Stomach (tissue), 8 donors: ENCODE measurements at regions not wholly inside any gene's neighbourhood (a gene's known extent, or its start where the extent isn't known, plus 50 kb on each side); places are given as distances from the start of the nearest gene placed in this dataset.

Experiments
- DNase-seq, 2 donors: peaks; one replicate each; pipeline versions ENCODE4 v3.0.0 to v3.0.0-alpha.2; 2013 to 2019
- H3K27ac ChIP-seq, 5 donors: fragments of 200-600 bp in 4 of 5; sonication (generic) in 4 of 5; one replicate each; pipeline ENCODE4 v1.5.1; 2013 to 2019; ENCODE audit warnings: mild to moderate bottlenecking in 1 of 5, moderate library complexity in 1 of 5
- H3K27me3 ChIP-seq, 3 donors: fragments of 200-600 bp; sonication (generic); one replicate each; pipeline ENCODE4 v1.5.1; 2017 to 2019; ENCODE audit warnings: mixed run types in 1 of 3
- H3K36me3 ChIP-seq, 4 donors: fragments of 200-600 bp; sonication (generic); 1 replicate in 3 of 4; 2 replicates in 1 of 4; pipeline ENCODE4 v1.5.1; 2016 to 2019
- H3K4me1 ChIP-seq, 4 donors: fragments of 200-600 bp; sonication (generic); one replicate each; pipeline ENCODE4 v1.5.1; 2016 to 2019
- H3K4me3 ChIP-seq, 4 donors: fragments of 200-600 bp; sonication (generic) in 3 of 4; one replicate each; pipeline ENCODE4 v1.5.1; 2016 to 2019; ENCODE audit warnings: mild to moderate bottlenecking in 1 of 4
- H3K9me3 ChIP-seq, 4 donors: fragments of 200-600 bp; sonication (generic); one replicate each; pipeline ENCODE4 v1.5.1; 2016 to 2019
- CTCF ChIP-seq, 7 experiments: fragments of 450-650 bp in 4 of 7; fragments of 200-600 bp in 3 of 7; sonication (generic) in 3 of 7; IDR thresholded peaks; one replicate each; pipeline ENCODE4 v1.5.1; 2016 to 2019; ENCODE audit warnings: antibody characterized with exemption in 7 of 7, control low read depth in 2 of 7, mild to moderate bottlenecking in 1 of 7
- EP300 ChIP-seq: sonication (generic); formaldehyde crosslinking; IDR thresholded peaks from one replicate; pipeline ENCODE4 v1.6.1; 2017; ENCODE audit warnings: antibody characterized with exemption
- POLR2A ChIP-seq, 4 donors: fragments of 450-650 bp; IDR thresholded peaks; one replicate each; pipeline ENCODE4 v1.6.1; 2016; ENCODE audit warnings: antibody characterized with exemption in 4 of 4, control low read depth in 2 of 4, mild to moderate bottlenecking in 1 of 4, moderate library complexity in 1 of 4
- POLR2AphosphoS5 ChIP-seq, 3 donors: sonication (generic); formaldehyde crosslinking; IDR thresholded peaks; one replicate each; pipeline ENCODE4 v1.6.1; 2016; ENCODE audit warnings: antibody characterized with exemption in 3 of 3
- WGBS, 5 donors: extraction: QIAGEN DNeasy Blood & Tissue Kit in 3 of 5; methylation state at CpG; one replicate each; pipeline versions ENCODE4 v1.1.5 to v1.1.7; 2013 to 2018; 5-methylcytosine and 5-hydroxymethylcytosine counted together
- intact Hi-C: fragments of 100-400 bp; cut with DNase I; formaldehyde crosslinking; loops from one replicate; pipeline ENCODE4 v1.15.1; 2023; ENCODE audit warnings: low total_unique reads
- donor health status: healthy with polysubstance abuse.
- donor health status: Bipolar disorder and iron deficiency.
- donor health status: healthy.

GRCh38 chr14:84208451-84208850 lies 1321.5 kb upstream of the FLRT2 start:
- intact Hi-C loops: no loop called here

DNA sequence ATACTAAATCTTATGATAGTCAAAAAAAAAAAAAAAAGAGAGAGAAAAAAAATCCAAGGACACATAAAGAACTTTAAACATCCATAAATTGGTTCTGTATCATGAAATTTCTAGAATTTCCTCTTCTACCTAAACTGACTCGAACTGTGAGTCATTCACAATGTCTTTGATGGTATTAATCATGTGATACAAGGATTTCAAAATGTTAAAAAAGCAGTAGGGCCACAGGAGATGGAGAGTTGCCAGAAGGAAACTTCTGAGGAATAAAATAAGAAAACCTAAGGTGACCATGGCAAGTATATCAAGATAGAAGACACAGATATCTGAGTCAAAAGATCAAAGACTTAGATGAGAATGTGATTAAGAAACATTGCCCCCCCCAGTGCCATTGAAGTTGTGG lies 1320.9 kb upstream of the FLRT2 start:
- DNase-seq: no peak
- intact Hi-C loops: no loop called here
- H3K27me3 ChIP-seq: no peaks in the 10 kb centered on the region
- no peaks in the 10 kb centered on the region for H3K4me1 ChIP-seq
- H3K36me3 ChIP-seq: no peaks in the 10 kb centered on the region
- H3K9me3 ChIP-seq: no peaks in the 10 kb centered on the region
- TF ChIP-seq EP300 (no peak), POLR2AphosphoS5 (IDR thresholded peaks at IDR 0.05) (no peak), POLR2A (IDR thresholded peaks at IDR 0.05) (no peak), CTCF (IDR thresholded peaks at IDR 0.05) (no peak)
- 51 to 71% (median 67%) methylated on average over 1 of the region's 1 CpG for whole genome bisulfite sequencing, 5 donors
- H3K4me3 ChIP-seq: no peak overlapping the region
- H3K27ac ChIP-seq: no peak overlapping the region

More at GRCh38 chr14:84208451-84208850, 1321.5 kb upstream of the FLRT2 start:
- TF ChIP-seq POLR2A (IDR thresholded peaks at IDR 0.05) (no peak), POLR2AphosphoS5 (IDR thresholded peaks at IDR 0.05) (no peak), CTCF (IDR thresholded peaks at IDR 0.05) (no peak), EP300 (no peak)
- DNase-seq: no peak
- Histone ChIP-seq H3K27me3 (no peaks in the 10 kb centered on the region), H3K4me3 (no peak overlapping the region), H3K36me3 (no peaks in the 10 kb centered on the region), H3K27ac (no peak overlapping the region), H3K4me1 (no peaks in the 10 kb centered on the region), H3K9me3 (no peaks in the 10 kb centered on the region)
- WGBS, 5 donors: 87 to 91% (median 88%) methylated on average over 7 of the region's 7 CpGs

GRCh38 chr14:84217066-84217465 lies 1312.9 kb upstream of the FLRT2 start:
- WGBS, 5 donors: 55 to 71% (median 64%) methylated on average over 1 of the region's 1 CpG
- no peak overlapping the region for H3K27ac ChIP-seq
- no peak overlapping the region for H3K4me3 ChIP-seq
- H3K4me1 ChIP-seq: no peaks in the 10 kb centered on the region
- no peaks in the 10 kb centered on the region for H3K36me3 ChIP-seq
- H3K27me3 ChIP-seq: no peaks in the 10 kb centered on the region
- intact Hi-C loops: no loop called here
- no peak for DNase-seq
- TF ChIP-seq EP300 (no peak), POLR2A (IDR thresholded peaks at IDR 0.05) (no peak), CTCF (IDR thresholded peaks at IDR 0.05) (no peak), POLR2AphosphoS5 (IDR thresholded peaks at IDR 0.05) (no peak)
- peaks cover 4 to 32% (median 19%) of the 10 kb centered on the region in 4 donors for H3K9me3 ChIP-seq

DNA sequence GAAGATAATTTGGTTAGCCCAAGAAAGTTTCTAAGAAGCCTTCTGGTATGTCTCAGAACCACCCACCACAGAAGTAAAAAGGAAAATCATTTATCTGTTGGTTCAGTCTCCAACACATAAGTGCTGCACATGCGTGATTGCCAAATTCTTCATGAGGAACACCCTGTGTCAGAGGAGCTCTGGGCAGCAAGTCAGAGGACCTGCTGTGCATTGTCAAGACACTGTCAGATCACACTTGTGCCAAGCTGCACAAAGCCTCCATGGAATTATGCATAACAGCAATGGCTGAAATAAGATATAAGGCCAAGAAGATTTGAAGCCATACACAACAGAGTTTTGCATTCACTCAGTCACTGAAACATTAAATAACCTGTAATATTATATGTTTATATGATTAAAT lies 1304.7 kb upstream of the FLRT2 start:
- no peak overlapping the region for H3K27ac ChIP-seq
- H3K9me3 ChIP-seq: no peaks in the 10 kb centered on the region
- TF ChIP-seq POLR2A (IDR thresholded peaks at IDR 0.05) (no peak), POLR2AphosphoS5 (IDR thresholded peaks at IDR 0.05) (peak; percentile 25 to 85 (median 81))
- no peaks in the 10 kb centered on the region for H3K36me3 ChIP-seq
- intact Hi-C loops: no loop called here
- 53 to 90% (median 71%) methylated on average over 1 of the region's 1 CpG for WGBS, 5 donors
- DNase-seq: peak in 1 of 2 donors; percentile 86
- H3K4me3 ChIP-seq: no peak overlapping the region
- no peaks in the 10 kb centered on the region for H3K4me1 ChIP-seq
- H3K27me3 ChIP-seq: no peaks in the 10 kb centered on the region

DNA sequence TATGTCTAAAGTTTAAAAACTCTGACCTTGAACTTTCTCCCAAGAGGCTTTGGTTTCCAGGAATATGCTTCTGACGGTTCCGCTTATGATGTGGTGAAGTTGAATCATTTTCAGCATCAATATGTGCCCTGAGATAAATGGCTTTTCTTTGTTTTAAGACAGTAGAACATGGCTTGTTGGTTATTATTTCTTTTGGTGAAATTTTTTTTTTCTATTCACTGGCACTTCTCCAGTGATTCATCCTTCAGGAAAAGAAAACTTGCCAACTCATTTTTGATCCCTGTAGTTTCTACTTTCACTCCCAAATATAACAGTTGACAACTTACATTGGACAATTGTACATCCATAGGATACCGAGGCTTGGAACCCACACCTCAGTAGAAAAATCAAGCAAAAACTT lies 1301.2 kb upstream of the FLRT2 start:
- intact Hi-C loops: no loop called here
- TF ChIP-seq POLR2A (IDR thresholded peaks at IDR 0.05) (no peak), EP300 (no peak), CTCF (IDR thresholded peaks at IDR 0.05) (no peak), POLR2AphosphoS5 (IDR thresholded peaks at IDR 0.05) (no peak)

More for the DNA sequence above, 1301.2 kb upstream of the FLRT2 start:
- 74 to 88% (median 82%) methylated on average over 3 of the region's 3 CpGs for WGBS, 5 donors
- H3K27me3 ChIP-seq: no peaks in the 10 kb centered on the region
- H3K27ac ChIP-seq: no peak overlapping the region
- no peak overlapping the region for H3K4me3 ChIP-seq
- no peaks in the 10 kb centered on the region for H3K9me3 ChIP-seq
- no peak for DNase-seq
- H3K36me3 ChIP-seq: no peaks in the 10 kb centered on the region
- no peaks in the 10 kb centered on the region for H3K4me1 ChIP-seq
